HUDEP-2 (cell line): ENCODE measurements at regions not wholly inside any gene's neighbourhood (a gene's known extent, or its start where the extent isn't known, plus 50 kb on each side); places are given as distances from the start of the nearest gene placed in this dataset.
A peak's percentile ranks its signal among the peaks of the same experiment; 100 is the strongest.
"Not testable (repeated sequence)": the region's sequence is repeated elsewhere in the genome, so short reads cannot be mapped to it uniquely, and the experiment has no call there.

ENCODE experiments used
- DNase-seq, 76 experiments: peaks; one replicate each; lab custom pipeline; 2025; ENCODE audit not compliant: unreplicated experiment in 76 of 76; lab: John Stamatoyannopoulos, UW

DNA sequence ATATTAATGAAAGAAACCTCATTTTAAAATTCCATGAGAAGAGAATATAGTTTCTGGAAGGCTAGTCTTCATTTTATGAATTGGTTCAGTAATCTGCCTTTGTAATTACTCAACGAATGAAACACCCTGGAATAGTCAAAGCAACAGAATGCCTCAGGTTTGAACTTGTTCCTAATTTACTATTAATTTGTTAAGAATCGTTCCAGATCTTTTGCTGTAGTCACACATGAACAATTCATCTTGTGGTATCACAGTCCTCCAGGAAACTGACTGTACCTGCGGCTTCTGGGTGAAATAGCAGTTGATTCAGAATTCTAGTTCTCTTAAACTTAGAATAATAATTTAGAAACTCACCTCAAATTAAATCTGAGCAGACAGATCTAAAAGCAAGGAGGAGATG lies 282.7 kb upstream of the MAP2 start:
- DNase-seq: no peak

DNA sequence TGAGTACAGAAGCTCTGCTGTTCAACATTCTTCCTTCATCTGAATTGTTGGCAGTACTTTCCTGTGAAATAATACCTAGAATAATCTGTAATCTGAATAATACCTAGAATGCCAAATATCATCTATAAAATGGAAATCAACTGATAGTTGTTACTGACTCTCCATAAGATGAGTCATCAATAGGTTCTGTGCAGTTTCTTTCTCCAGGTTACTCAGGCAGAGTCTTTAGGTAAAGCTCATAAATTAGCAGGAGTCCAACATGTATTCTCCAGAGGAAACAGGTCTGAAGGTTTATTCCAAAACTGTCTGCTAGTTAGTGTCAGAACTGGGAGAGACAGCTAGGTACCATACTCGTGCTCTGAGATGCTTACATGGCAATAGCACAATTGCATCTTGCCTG lies 282.0 kb upstream of the MAP2 start:
- DNase-seq: no peak

DNA sequence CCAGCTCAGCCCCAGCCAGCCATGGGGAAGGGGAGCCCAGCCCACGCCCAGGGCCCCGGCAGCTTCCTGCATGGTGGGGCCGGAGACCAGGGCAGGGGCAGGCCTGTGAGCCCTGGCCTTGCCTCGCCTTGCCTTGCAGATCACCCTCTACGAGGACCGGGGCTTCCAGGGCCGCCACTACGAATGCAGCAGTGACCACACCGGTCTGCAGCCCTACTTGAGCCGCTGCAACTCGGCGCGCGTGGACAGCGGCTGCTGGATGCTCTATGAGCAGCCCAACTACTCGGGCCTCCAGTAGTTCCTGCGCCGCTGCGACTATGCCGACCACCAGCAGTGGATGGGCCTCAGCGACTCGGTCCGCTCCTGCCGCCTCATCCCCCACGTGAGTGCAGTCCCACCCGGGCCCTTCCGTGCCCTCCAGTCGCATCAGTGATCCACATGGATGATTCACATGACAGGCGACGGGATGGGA lies 278.6 kb upstream of the MAP2 start:
- DNase-seq: not testable (repeated sequence)

DNA sequence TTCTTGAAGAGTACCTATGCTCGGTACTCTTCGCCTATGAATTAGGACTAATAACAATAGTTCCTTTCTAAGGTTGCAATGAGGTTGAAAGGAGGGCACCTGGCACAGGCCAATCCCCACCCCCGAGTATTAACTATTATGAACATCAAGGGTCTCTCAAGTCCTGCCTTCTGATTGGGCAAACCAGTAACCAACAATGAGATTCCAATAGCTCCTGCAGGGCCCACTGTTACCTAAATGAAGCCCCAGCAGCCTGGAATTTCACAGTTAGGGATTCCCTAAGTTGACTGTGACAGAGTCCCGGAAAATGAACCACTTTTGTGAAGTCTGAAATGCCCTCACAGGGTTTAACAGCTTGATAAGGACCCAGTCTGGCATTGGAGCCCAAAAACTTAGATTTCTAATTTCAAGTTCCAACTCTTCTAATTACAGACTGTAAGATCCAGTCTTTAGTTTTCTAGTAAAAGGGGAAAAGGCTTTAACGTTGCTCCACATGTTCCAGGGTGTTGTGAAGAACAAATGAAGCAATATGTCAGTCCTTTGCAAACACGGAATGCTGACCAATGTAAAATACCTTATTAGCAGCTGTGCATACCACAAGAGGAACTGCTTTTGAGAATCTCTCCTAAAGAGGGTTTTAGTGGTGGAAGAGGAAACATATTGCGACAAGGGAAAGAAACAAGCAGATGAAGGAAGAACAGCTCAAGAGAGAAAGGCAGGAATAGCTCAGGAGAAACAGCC lies 277.7 kb upstream of the MAP2 start:
- no peak for DNase-seq

DNA sequence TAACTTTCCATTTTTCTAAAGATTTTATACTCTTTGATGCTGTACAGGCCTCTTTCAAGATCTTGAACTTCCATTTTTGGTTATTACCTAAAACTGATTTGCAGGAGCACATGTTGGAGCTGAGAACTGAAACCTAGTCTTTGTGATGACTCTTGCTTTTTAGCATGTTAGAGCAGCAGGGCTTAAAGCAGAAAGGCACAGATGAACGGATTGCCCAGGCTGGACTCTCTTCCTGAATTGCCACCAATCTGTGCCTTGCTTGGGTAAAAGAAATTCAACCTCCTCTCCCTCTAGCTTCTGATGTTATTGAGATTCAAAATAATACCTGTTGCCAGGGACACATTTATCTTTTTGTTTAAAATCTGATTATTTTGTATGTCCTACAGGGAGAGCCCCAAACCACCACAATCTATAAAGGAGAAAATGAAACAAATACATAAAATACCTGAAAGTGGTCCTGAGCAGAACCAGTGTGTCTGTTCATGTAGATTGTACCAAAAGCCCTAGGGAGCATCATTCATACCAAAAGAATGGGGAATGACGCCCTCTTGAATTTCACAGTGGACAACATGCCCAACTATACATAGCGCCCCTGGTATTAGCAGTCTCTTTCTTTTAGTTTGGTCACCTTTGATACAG lies 277.0 kb upstream of the MAP2 start:
- DNase-seq: no peak

DNA sequence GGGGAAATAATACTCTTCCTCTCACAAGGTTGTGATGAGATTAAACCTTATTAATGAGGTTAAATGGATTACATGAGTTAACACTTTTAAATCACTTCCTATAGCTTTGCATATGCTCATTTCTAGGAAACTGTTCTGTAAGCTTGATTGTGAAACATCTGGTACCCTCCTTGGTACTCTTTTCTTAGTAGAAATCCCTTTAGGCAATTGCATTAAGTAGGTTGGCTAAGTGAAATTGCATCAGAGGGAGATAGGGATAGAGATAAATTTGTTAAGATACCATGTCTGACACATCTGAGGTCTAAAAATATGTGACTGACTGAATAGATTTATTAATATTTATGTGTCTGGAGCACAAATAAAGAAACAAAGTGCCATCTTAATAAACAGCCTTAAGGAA lies 275.9 kb upstream of the MAP2 start:
- DNase-seq: no peak

DNA sequence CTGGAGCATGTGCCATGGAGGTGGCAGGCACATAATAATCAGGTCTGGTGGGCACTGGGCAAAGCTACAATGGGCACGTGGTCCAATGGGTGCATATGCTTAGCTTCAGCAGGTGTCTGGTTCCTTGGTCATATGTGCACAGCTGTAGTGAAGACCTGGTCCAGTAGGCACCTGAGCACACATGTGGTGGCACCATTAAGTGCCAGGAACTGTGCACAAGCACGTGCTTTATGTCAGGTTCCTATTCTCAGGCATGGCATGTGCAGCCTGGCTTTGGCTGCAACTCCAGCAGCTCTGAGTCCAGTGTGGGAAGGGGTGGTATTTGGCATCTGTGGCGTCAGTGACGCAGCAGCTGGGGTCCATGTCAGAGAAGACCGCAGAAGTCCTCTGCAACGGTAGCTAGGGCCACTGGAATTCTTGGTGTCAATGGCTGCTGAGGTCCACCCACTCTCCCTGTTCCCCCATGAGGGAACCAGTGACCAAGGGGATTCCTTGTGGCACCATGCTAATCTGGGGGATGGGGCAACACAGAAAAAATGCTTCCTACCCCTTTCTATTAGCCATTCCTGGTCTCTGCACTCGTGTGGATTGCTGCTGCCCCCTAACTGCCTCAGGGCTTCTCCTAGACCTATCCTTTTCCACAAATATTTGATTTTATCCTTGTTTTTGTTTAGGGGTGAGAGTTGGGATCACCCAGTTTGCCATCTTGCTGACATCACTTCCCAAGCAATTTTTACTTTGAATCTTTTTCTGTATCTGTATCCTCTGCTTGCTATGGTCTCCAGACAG lies 262.9 kb upstream of the MAP2 start:
- DNase-seq: no peak

DNA sequence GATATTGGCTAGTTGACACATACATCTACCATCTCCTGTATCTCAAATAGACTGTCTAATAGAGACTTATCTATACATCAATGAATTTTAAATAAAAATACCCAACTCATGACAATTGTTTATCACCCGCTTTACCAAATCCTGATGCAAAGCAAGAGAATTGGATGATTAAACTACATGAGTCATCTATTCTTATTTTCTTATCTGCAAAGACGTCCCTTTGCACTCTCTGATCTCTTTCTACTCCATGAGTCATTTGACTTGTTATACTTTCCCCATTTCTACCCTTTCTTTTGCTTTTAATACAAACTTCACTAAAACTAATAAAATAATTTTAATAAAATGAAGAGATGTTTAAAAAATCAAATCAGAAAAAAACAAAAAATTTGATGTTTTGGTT lies 261.7 kb upstream of the MAP2 start:
- DNase-seq: no peak

DNA sequence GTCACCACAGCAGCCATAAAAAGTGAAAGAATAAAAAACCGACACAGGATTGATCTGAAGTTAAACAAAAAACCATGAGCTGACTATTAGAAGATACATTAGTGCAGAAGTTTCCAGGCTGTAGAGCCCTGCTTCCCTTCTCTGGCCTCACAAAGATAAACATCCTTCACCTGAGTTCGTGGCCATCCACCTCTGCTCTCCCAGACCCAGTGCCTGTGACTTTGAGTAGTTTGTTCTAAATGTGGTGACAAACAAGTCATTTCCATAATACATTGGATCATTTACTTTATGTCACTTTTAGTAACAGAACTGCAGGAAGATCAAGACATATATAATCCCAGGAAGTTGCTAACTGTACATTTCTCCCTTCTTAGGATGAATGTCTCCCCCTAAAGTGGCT lies 241.9 kb upstream of the MAP2 start:
- no peak for DNase-seq

DNA sequence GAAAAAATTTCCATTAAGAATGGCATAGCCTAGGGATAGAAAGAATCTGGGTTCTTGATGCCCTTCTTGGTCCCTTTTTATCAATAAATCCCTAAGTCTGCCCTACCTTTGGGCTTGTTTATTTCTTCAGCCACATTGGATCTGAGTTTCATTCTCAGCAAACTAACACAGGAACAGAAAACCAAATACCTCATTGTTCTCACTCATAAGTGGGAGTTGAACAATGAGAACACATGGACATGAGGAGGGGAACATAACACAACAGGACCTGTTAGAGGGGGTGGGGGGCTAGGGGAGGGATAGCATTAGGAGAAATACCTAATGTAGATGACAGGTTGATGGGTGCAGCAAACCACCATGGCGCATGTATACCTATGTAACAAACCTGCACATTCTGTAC lies 237.0 kb upstream of the MAP2 start:
- not testable (repeated sequence) for DNase-seq

DNA sequence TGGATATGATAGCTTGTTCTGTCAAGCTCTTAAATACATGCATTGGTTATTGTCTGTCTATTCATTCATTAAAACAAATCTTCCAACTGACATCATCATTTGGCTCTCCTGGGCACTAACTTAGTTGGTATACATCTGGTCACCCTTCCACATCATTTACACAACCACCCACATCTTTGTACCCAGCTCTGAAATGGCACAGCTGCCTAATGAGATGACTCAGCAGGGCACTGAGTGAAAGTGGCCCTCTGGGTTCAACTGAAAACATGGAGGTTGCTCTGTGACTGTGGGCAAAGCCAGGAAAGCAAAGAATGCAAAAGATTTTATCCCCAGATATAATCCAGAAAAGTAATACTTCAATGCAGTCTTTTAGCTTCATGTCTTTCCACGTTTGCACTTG lies 234.0 kb upstream of the MAP2 start:
- DNase-seq: no peak

DNA sequence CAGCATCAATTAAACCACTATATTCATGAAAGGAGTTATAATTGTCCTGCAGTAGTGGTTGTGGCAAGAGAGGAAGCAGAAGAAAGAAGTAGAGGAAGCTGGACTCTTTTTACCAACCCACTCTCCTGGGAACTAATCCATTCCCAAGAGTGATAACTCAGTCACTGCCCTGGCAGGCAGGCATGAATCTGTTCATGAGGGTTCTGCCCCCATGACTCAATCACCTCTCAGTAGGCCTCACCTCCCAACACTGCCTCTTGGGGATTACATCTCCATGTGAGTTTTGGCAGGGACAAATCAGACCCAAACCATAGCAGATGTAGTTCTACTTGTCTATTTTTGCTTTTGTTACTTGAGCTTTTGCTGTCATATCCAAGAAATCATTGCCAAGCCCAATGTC lies 232.7 kb upstream of the MAP2 start:
- DNase-seq: no peak

DNA sequence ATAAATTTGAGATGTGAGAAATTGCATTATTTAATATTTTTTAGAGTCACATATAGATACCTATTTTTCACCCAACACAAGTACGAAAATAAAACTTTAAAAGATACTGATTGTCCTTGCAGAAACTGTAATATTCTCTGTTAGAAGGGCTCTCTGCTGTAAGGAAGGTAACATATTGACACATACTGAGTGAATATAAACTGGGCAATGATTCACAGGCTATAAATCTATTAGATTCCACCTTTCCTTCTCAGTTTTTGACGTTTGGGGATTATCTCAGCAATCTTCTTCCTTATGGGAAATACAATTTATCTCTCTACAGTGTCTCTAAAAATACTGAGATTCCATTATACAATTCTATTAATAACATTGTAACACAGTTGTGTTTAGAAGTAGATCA lies 229.1 kb upstream of the MAP2 start:
- no peak for DNase-seq

DNA sequence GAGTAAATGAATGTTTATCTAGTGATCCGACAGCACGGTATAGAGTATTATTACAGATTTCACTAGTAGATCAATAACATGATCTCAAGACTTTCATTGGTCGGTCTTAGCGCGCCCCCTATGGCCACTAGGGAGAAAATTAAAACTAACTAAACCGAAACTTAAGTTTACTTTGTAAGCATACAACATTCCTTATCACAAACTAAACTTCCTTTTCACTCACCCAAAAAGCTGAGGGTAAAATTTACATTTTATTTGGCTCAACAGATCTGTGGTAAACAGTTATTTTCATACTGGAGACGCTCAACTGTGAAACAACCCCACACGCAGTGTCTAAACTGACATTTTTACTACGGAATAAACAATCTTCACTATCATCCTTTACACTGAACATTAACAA lies 215.6 kb upstream of the MAP2 start:
- DNase-seq: peak in 29 of 76 experiments; percentile 1 to 29 (median 7)

DNA sequence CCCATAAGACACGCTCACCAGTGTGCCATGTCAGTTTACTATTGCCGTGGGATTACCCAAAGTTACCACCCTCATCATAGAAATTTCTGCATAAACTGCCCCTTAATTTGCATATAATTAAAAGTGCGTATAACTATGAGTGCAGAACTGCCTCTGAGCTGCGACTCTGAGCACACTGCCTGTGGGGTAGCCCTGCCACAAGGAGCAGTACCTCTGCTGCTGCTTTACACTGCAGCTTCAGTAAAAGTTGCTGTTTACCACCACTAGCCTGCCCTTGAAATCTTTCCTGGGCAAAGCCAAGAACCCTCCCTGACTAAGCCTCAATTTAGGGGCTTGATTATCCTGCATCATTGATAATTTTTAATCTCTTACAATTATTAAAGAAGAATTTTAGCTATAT lies 213.9 kb upstream of the MAP2 start:
- no peak for DNase-seq

DNA sequence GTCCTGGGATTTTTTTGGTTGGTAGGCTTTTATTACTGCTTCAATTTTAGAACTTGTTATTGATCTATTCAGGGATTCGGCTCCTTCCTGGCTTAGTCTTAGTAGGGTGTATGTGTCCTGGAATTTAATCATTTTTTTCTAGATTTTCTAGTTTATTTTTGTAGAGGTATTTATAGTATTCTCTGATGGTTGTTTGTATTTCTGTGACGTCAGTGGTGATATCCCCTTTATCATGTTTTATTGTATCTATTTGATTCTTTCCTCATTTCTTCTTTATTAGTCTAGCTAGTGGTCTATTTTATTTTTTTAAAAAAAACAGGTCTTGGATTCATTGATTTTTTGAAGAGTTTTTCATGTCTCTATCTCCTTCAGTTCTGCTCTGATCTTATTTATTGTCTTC lies 193.3 kb upstream of the MAP2 start:
- no peak for DNase-seq

DNA sequence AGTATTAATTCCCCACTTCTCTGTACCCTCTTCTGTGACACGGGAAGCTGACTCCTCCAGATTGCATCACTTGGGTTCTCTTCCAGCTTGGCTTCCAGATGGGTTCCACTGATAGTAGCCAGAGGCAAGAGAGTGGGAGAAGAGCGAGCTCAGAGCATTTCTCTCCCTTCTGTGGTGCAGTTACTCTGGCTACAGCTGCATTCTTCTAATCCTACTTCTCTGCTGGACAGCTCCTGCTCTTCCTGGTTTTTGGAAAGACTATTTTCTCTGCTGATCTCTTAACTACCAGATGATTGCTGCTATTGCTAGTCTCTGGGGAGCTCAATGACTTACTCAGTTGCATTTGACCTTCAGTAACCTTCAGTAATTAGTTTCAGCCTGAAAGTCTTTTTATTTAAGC lies 187.5 kb upstream of the MAP2 start:
- no peak for DNase-seq

DNA sequence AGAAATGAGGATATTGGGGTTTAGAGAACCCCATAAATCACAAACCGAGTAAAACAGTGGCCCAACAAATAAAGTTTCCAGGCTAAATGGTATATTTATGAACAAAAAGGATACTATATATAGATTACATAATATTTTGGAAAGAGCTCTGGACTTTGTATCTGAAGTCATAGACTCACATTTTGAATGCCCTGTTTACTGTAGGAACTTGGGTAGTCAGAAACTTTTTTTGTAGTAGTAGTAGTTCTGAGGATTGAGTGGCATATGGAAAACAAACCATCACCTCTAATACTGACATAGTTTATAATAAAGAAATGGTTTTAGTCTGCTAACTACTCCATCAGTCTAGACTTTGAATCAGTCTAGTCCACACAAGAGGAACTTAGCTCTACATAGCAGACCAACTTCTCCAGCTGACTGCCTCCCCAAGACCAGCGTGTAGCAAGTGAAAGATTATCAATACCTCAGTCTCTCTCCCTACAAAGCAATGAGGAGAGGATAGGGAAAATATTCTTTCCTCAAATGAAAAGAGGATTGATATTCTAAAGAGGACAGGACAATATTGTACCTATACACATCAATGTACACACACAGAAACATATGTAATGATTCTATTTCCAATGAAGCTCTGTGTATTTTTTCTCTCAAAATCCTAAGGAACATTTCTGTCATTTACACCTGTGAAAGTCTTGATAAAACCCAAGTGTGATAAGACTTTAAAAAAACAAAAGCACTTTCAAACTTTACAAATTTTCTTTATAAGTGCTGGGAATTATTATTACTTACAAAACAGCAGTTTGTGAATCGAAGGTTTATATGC lies 184.9 kb upstream of the MAP2 start:
- no peak for DNase-seq

DNA sequence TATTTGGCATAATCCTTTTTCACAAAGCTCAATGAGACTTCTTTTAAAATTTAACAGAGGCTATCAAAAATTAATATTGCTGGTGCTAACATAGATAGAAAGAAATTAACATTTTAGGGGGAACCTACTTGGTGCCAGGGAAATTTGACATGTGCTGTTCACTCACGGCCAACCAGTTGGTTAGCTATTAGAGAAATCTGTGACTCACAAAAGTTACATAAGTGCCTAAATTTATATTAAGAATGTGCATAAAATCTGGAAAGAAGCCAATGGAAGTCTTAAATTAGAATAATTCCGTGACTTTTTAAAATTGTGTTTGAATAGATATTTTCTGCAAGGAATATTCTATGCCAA lies 184.3 kb upstream of the MAP2 start:
- no peak for DNase-seq

DNA sequence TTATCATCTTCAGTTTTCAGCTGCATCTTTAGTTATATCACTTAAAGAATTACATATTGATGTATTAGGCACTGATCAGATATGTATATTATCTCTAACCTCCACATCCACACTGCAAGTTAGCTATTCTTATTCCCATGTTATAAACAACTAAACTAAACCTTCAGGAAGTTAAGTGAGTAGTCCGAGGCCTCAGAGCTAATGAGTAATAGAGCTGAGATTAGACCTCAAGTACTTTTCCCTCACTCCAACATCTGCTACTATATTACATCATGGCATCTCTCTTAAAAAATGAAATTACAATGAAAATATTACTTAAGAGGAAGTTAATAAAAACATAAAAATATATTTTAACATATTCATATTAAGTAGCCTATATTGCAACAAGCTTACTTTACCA lies 183.6 kb upstream of the MAP2 start:
- DNase-seq: no peak

DNA sequence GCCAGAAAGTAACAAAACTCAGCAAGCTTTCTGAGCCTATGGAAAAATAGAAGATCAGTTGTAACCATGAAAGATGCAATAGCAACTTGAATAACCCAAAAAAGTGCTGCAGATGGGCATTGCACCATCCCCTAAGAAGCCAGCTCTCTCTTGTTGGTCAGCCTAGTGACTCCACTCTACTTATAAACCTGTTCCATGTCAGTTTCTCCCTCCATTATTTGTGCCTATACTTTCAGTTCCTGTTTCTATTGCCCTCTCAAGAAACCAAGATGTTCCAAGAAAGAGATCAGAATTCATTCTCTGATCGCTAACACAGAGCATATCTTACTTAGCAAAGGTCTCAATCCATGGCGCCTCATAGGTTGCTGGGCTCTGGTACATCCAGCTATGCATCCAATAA lies 170.3 kb upstream of the MAP2 start:
- DNase-seq: no peak
